GM06990 (cell line): ENCODE measurements at regions not wholly inside any gene's neighbourhood (a gene's known extent, or its start where the extent isn't known, plus 50 kb on each side); places are given as distances from the start of the nearest gene placed in this dataset.
"Not testable (repeated sequence)": the region's sequence is repeated elsewhere in the genome, so short reads cannot be mapped to it uniquely, and the experiment has no call there.

ENCODE experiments used
- DNase-seq: peaks from one replicate; pipeline ENCODE4 v3.0.0-alpha.2; 2011; ENCODE audit not compliant: insufficient read length; ENCODE audit errors: extremely low read depth
- H3K27me3 ChIP-seq: replicated peaks from 2 replicates; pipeline ENCODE4 v1.6.0; 2011; ENCODE audit warnings: low read length; ENCODE audit not compliant: control insufficient read depth, insufficient read depth
- H3K36me3 ChIP-seq: 2 replicates; pipeline ENCODE4 v1.5.1; 2011; ENCODE audit warnings: low read length; ENCODE audit not compliant: control insufficient read depth, insufficient read depth
- H3K4me3 ChIP-seq: replicated peaks from 2 replicates; pipeline ENCODE4 v1.5.1; 2011; ENCODE audit warnings: low read depth, mild to moderate bottlenecking, control low read depth, low read length
- TF ChIP-seq, protein P1 (sequence below): IDR thresholded peaks from 2 replicates; pipeline ENCODE4 v1.5.1; 2011; ENCODE audit warnings: low read length, control low read depth, mild to moderate bottlenecking, inconsistent platforms; ENCODE audit not compliant: insufficient read depth, poor library complexity, severe bottlenecking

DNA sequence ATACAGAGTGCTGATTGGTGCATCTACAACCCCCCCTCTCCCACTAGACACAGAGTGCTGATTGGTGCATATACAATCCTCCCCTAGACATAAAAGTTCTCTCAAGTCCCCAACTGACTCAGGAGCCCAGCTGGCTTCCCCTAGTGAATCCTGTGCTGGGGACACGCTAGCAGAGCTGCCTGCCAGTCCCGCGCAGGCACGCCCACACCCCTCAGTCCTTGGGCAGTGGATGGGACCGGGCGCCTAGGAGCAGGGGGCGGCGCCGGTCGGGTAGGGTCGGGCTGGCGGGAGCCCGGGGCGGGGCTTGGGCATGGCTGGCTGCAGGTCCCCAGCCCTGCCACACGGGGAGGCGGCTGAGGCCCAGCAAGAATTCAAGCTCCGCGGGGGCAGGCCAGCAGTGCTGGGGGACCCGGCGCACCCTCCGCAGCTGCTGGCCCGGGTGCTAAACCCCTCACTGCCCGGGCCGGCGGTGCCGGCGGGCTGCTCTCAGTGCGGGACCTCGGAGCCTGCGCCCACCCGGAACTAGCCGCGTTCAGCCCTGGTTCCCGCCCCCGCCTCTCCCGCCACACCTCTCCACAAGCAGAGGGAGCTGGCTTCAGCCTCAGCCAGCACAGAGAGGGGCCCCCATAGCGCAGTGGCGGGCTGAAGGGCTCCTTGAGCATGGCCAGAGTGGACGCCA lies 64.3 kb upstream of the DDHD1 start:
- peak; percentile 88 for DNase-seq
- peak overlapping the region; percentile 72 for H3K4me3 ChIP-seq
- H3K36me3 ChIP-seq, result no peaks in the 10 kb centered on the region
- no peaks in the 10 kb centered on the region for H3K27me3 ChIP-seq
- TF ChIP-seq, protein P1, sequence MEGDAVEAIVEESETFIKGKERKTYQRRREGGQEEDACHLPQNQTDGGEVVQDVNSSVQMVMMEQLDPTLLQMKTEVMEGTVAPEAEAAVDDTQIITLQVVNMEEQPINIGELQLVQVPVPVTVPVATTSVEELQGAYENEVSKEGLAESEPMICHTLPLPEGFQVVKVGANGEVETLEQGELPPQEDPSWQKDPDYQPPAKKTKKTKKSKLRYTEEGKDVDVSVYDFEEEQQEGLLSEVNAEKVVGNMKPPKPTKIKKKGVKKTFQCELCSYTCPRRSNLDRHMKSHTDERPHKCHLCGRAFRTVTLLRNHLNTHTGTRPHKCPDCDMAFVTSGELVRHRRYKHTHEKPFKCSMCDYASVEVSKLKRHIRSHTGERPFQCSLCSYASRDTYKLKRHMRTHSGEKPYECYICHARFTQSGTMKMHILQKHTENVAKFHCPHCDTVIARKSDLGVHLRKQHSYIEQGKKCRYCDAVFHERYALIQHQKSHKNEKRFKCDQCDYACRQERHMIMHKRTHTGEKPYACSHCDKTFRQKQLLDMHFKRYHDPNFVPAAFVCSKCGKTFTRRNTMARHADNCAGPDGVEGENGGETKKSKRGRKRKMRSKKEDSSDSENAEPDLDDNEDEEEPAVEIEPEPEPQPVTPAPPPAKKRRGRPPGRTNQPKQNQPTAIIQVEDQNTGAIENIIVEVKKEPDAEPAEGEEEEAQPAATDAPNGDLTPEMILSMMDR, result peak; percentile 39

DNA sequence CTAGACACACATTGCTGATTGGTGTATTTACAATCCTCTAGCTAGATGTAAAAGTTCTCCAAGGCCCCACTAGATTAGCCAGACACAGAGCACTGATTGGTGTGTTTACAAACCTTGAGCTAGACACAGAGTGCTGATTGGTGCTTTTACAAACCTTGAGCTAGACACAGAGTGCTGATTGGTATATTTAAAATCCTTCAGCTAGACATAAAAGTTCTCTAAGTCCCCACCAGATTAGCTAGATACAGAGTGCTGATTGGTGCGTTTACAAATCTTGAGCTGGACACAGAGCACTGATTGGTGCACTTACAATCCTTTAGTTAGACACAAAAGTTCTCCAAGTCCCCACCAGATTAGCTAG lies 63.8 kb upstream of the DDHD1 start:
- not testable (repeated sequence) for H3K36me3 ChIP-seq, DNase-seq, H3K27me3 ChIP-seq, H3K4me3 ChIP-seq

DNA sequence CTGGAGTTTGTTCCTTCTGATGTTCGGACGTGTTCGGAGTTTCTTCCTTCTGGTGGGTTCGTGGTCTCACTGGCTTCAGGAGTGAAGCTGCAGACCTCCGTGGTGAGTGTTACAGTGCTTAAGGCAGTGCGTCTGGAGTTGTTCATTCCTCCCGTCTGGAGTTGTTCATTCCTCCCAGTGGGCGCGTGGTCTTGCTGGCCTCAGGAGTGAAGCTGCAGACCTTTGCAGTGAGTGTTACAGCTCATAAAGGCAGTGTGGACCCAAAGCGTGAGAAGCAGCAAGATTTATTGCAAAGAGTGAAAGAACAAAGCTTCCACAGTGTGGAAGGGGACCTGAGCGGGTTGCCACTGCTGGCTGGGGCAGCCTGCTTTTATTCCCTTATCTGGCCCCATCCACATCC lies 63.4 kb upstream of the DDHD1 start:
- H3K36me3 ChIP-seq, DNase-seq, H3K27me3 ChIP-seq: not testable (repeated sequence)

DNA sequence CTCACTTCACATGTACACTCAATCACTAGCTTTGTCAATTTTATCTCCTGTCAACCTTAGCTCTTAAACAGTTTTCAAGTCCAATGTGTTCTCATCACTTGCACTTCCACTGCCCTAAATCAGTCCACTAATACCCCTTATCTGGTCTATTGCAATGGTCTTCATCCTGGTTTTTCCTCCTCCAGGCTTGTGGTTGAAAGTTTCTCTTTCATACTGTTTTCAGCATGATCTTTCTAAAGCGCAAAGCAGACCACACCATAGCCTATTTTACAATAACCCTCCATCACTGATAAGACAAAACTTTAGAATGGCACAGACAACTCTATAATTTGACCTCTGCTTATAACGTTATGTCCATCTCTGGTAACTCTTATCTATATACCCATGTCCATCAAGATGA lies 62.0 kb upstream of the DDHD1 start:
- no peaks in the 10 kb centered on the region for H3K36me3 ChIP-seq
- no peak for DNase-seq
- no peaks in the 10 kb centered on the region for H3K27me3 ChIP-seq
- TF ChIP-seq, protein P1, result no peak
- H3K4me3 ChIP-seq, result no peak overlapping the region

More for the DNA sequence above, 63.4 kb upstream of the DDHD1 start:
- not testable (repeated sequence) for H3K4me3 ChIP-seq

DNA sequence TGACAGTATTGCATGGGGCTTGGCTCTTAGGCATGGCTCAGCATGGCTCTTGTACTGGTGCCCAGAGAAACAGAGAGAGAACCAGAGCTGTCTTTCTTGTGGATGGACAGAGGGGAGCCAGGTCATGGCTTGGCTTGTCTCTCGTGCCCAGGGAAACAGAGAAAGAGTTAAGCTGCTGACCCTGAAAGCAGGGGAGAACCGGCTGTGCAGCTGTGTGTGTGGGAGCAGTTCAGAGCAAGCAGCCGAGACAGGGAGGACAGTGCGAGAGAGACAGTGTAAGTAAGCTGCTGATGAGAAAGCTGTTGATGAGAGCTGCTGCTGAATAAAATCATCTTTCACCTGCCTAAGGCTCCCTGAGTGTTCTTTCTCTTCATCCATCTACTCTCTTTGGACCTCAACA lies 61.3 kb upstream of the DDHD1 start:
- no peaks in the 10 kb centered on the region for H3K27me3 ChIP-seq
- TF ChIP-seq, protein P1, result no peak
- no peak overlapping the region for H3K4me3 ChIP-seq
- no peaks in the 10 kb centered on the region for H3K36me3 ChIP-seq
- no peak for DNase-seq

DNA sequence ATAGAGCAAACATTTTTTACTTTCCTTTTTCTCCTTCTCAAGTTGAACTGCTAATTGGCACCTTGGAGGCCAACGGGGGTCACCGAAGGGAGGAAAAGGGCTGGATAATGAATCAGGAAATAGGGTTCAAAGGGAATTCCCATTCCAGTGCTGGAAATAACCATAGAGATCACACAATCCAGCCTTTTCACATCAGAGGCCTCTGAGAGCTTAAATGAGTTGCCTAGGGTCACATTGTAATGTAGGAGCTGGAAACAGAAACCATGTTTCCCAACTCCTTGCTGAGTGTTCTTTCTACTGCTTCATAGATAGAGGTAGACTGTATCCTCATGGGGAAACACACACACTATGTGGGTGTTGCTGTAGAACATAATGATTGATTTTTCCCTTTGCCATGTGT lies 60.6 kb upstream of the DDHD1 start:
- DNase-seq, result no peak
- Histone ChIP-seq H3K27me3 (no peaks in the 10 kb centered on the region), H3K36me3 (no peaks in the 10 kb centered on the region), H3K4me3 (no peak overlapping the region)
- TF ChIP-seq, protein P1, result no peak

DNA sequence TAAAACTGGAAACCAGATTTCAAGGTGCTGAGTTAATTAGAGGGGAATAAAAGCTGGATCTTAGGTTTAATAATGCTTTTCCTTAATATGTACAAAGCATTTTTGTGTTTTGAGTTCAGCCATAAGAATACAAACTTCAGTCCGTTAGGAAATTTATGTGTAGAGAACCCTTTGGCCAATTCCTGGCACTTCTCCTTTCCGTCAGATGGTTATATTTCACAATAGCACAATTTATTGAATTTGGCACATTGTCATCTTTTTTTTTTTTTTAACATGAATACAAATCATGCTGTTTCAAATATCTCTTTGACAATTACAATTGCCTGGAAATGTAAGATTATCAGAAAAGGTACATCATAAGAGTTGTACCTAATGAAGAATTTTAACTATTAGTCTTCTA lies 56.2 kb upstream of the DDHD1 start:
- no peak overlapping the region for H3K4me3 ChIP-seq
- H3K36me3 ChIP-seq, result no peaks in the 10 kb centered on the region
- no peak for DNase-seq
- TF ChIP-seq, protein P1, result no peak
- no peaks in the 10 kb centered on the region for H3K27me3 ChIP-seq
